ENCODE measurements at regions not wholly inside any gene's neighbourhood (a gene's known extent, or its start where the extent isn't known, plus 50 kb on each side); places are given as distances from the start of the nearest gene placed in this dataset.

GRCh38 chr3:17967111-17967510 lies 224.7 kb upstream of the TBC1D5 start:
- no peaks in the 10 kb centered on the region for H3K9me1 ChIP-seq (ENCODE audit: control insufficient read depth, extremely low read depth, insufficient read depth, low read length)
- no peak overlapping the region for H3K9ac ChIP-seq (ENCODE audit: control insufficient read depth, extremely low read depth, insufficient read depth, low read length)
- H3K4me3 ChIP-seq (ENCODE audit: control insufficient read depth in 2 of 3, extremely low read depth in 1 of 3, insufficient read depth in 2 of 3, low read depth in 1 of 3, low read length in 3 of 3): no peak overlapping the region
- no peak for DNase-seq (ENCODE audit: low read depth, low spot score)
- no peak for FAIRE-seq
- H3K79me2 ChIP-seq (ENCODE audit: control insufficient read depth, insufficient read depth, low read length): no peaks in the 10 kb centered on the region
- no peaks in the 10 kb centered on the region for H3K9me3 ChIP-seq (ENCODE audit: control insufficient read depth, low read depth, low read length)
- H2AFZ ChIP-seq (ENCODE audit: control insufficient read depth, low read length): no peak overlapping the region
- H3K27me3 ChIP-seq (ENCODE audit: control insufficient read depth, extremely low read depth, insufficient read depth, low read length): no peaks in the 10 kb centered on the region
- H3K4me1 ChIP-seq (ENCODE audit: control insufficient read depth, extremely low read depth, insufficient read depth, low read length): no peaks in the 10 kb centered on the region
- TF ChIP-seq CTCF (optimal IDR thresholded peaks at IDR 0.05 in 1 of 3, IDR thresholded peaks at IDR 0.05 in 1 of 3, conservative IDR thresholded peaks at IDR 0.05 in 1 of 3; ENCODE audit: extremely low read depth in 1 of 3, insufficient read depth in 2 of 3, low read length in 3 of 3) (no peak), EZH2 (IDR thresholded peaks at IDR 0.05; ENCODE audit: low read length) (no peak)
- H3K36me3 ChIP-seq (ENCODE audit: control insufficient read depth in 2 of 2, extremely low read depth in 1 of 2, insufficient read depth in 2 of 2, low read length in 2 of 2): no peaks in the 10 kb centered on the region
- no peak overlapping the region for H3K27ac ChIP-seq (ENCODE audit: control insufficient read depth, insufficient read depth, low read length)
- H4K20me1 ChIP-seq (ENCODE audit: control insufficient read depth, extremely low read depth, insufficient read depth, low read length): no peaks in the 10 kb centered on the region
- dilution Hi-C loops (cut with MboI; ENCODE audit: extremely low pct_ligation_motif_present, low sequenced_read_pairs): no loop called here
- no peak overlapping the region for H3K4me2 ChIP-seq (ENCODE audit: control insufficient read depth, extremely low read depth, insufficient read depth, low read depth, low read length)

GRCh38 chr3:17965331-17965730 lies 222.9 kb upstream of the TBC1D5 start:
- Histone ChIP-seq H3K27ac (ENCODE audit: control insufficient read depth, insufficient read depth, low read length) (no peak overlapping the region), H3K9ac (ENCODE audit: control insufficient read depth, extremely low read depth, insufficient read depth, low read length) (no peak overlapping the region), H3K9me1 (ENCODE audit: control insufficient read depth, extremely low read depth, insufficient read depth, low read length) (no peaks in the 10 kb centered on the region), H3K36me3 (ENCODE audit: control insufficient read depth in 2 of 2, extremely low read depth in 1 of 2, insufficient read depth in 2 of 2, low read length in 2 of 2) (no peaks in the 10 kb centered on the region), H4K20me1 (ENCODE audit: control insufficient read depth, extremely low read depth, insufficient read depth, low read length) (no peaks in the 10 kb centered on the region), H3K4me2 (ENCODE audit: control insufficient read depth, extremely low read depth, insufficient read depth, low read depth, low read length) (no peak overlapping the region), H2AFZ (ENCODE audit: control insufficient read depth, low read length) (no peak overlapping the region), H3K9me3 (ENCODE audit: control insufficient read depth, low read depth, low read length) (no peaks in the 10 kb centered on the region), H3K79me2 (ENCODE audit: control insufficient read depth, insufficient read depth, low read length) (no peaks in the 10 kb centered on the region), H3K4me3 (ENCODE audit: control insufficient read depth in 2 of 3, extremely low read depth in 1 of 3, insufficient read depth in 2 of 3, low read depth in 1 of 3, low read length in 3 of 3) (no peak overlapping the region), H3K4me1 (ENCODE audit: control insufficient read depth, extremely low read depth, insufficient read depth, low read length) (no peaks in the 10 kb centered on the region), H3K27me3 (ENCODE audit: control insufficient read depth, extremely low read depth, insufficient read depth, low read length) (no peaks in the 10 kb centered on the region)
- dilution Hi-C loops (cut with MboI; ENCODE audit: extremely low pct_ligation_motif_present, low sequenced_read_pairs): no loop called here
- TF ChIP-seq CTCF (optimal IDR thresholded peaks at IDR 0.05 in 1 of 3, IDR thresholded peaks at IDR 0.05 in 1 of 3, conservative IDR thresholded peaks at IDR 0.05 in 1 of 3; ENCODE audit: extremely low read depth in 1 of 3, insufficient read depth in 2 of 3, low read length in 3 of 3) (no peak), EZH2 (IDR thresholded peaks at IDR 0.05; ENCODE audit: low read length) (no peak)
- DNase-seq (ENCODE audit: low read depth, low spot score) (no peak), FAIRE-seq (no peak)
